A549 (cell line): ENCODE measurements at regions not wholly inside any gene's neighbourhood (a gene's known extent, or its start where the extent isn't known, plus 50 kb on each side); places are given as distances from the start of the nearest gene placed in this dataset.

Experiments
- BHLHE40 ChIP-seq: IDR thresholded peaks from 2 replicates; pipeline ENCODE4 v1.6.1; 2012; ENCODE audit warnings: low read depth, low read length, inconsistent platforms
- CEBPB ChIP-seq, 2 experiments: fragments of >200 bp in 1 of 2; sonication (Bioruptor Twin) in 1 of 2; formaldehyde crosslinking in 1 of 2; IDR thresholded peaks; 2 replicates each; pipeline ENCODE4 v1.6.1; 2012 to 2016
- FOSL2 ChIP-seq, 2 experiments: fragments of 450-650 bp in 1 of 2; fragments of >200 bp in 1 of 2; sonication (Bioruptor Twin) in 1 of 2; formaldehyde crosslinking; IDR thresholded peaks; 2 replicates each; pipeline versions ENCODE4 v1.5.0 to v1.6.1; 2016 to 2020; ENCODE audit warnings: mild to moderate bottlenecking in 1 of 2, moderate library complexity in 1 of 2
- HOXA7 ChIP-seq: fragments of 250-450 bp; sonication (Bioruptor Pico); IDR thresholded peaks from 2 replicates; pipeline ENCODE4 v1.5.0; 2020; ENCODE audit warnings: mild to moderate bottlenecking, moderate library complexity
- KDM1A ChIP-seq: fragments of 200-600 bp; sonication (generic); IDR thresholded peaks from 2 replicates; pipeline ENCODE4 v1.6.1; 2016; ENCODE audit warnings: low read depth, mild to moderate bottlenecking
- MAFK ChIP-seq: fragments of 450-650 bp; IDR thresholded peaks from 2 replicates; pipeline ENCODE4 v1.6.1; 2014; ENCODE audit not compliant: partially characterized antibody
- POLR2A ChIP-seq: IDR thresholded peaks from 2 replicates; pipeline ENCODE4 v1.6.1; 2012; ENCODE audit warnings: mild to moderate bottlenecking, low read length
- POLR2AphosphoS2 ChIP-seq: conservative IDR thresholded peaks from 2 replicates; pipeline ENCODE4 v1.6.1; 2012; ENCODE audit warnings: low read length, improper control_type of control experiment, inconsistent platforms
- RAD21 ChIP-seq, 2 experiments: fragments of >200 bp in 1 of 2; sonication (Bioruptor Twin) in 1 of 2; formaldehyde crosslinking in 1 of 2; IDR thresholded peaks in 1 of 2; conservative IDR thresholded peaks in 1 of 2; 2 replicates in 1 of 2; 3 replicates in 1 of 2; pipeline ENCODE4 v1.6.1; 2012 to 2018; ENCODE audit warnings: inconsistent platforms in 1 of 2
- RARB ChIP-seq: fragments of 250-450 bp; sonication (Bioruptor Pico); IDR thresholded peaks from 2 replicates; pipeline ENCODE4 v1.8.0; 2021; ENCODE audit warnings: mild to moderate bottlenecking, moderate library complexity
- TF ChIP-seq, protein P1 (sequence below): fragments of >200 bp; sonication (Bioruptor Twin); formaldehyde crosslinking; IDR thresholded peaks from 3 replicates; pipeline ENCODE4 v1.5.1; 2016

DNA sequence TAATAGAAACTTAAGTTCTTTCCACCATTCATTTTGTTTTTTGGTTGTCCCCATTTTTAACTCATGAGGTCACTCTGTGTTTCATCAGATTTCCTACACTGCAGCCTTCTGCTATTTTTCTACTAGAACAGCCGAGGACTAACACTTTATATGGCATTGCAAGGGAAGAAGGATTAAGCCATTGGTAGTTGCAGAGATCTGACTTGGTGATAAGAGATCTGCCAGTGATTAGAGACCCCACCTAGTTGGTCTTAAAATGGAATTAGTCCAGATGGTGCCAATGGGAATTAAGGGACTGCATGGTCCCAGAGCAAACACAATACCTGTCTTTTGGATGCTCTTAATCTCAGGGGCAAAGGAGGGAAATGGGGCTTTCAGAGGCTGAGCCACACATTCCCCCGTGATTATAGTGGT lies 125.5 kb upstream of the TMEM170B start:
- TF ChIP-seq, protein P1, sequence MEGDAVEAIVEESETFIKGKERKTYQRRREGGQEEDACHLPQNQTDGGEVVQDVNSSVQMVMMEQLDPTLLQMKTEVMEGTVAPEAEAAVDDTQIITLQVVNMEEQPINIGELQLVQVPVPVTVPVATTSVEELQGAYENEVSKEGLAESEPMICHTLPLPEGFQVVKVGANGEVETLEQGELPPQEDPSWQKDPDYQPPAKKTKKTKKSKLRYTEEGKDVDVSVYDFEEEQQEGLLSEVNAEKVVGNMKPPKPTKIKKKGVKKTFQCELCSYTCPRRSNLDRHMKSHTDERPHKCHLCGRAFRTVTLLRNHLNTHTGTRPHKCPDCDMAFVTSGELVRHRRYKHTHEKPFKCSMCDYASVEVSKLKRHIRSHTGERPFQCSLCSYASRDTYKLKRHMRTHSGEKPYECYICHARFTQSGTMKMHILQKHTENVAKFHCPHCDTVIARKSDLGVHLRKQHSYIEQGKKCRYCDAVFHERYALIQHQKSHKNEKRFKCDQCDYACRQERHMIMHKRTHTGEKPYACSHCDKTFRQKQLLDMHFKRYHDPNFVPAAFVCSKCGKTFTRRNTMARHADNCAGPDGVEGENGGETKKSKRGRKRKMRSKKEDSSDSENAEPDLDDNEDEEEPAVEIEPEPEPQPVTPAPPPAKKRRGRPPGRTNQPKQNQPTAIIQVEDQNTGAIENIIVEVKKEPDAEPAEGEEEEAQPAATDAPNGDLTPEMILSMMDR, result no peak
- TF ChIP-seq MAFK (no peak), POLR2A (no peak), KDM1A (no peak), CEBPB (IDR thresholded peaks at IDR 0.05) (no peak), BHLHE40 (no peak), HOXA7 (CRISPR knock-in tag) (no peak), RAD21 (conservative IDR thresholded peaks at IDR 0.05 in 1 of 2, IDR thresholded peaks at IDR 0.05 in 1 of 2) (no peak), POLR2AphosphoS2 (no peak), RARB (no peak), FOSL2 (IDR thresholded peaks at IDR 0.05) (no peak), FOSL2 (CRISPR knock-in tag; IDR thresholded peaks at IDR 0.05) (no peak)
